HG03520 (cell line): ENCODE measurements at regions not wholly inside any gene's neighbourhood (a gene's known extent, or its start where the extent isn't known, plus 50 kb on each side); places are given as distances from the start of the nearest gene placed in this dataset.
"Not testable (repeated sequence)": the region's sequence is repeated elsewhere in the genome, so short reads cannot be mapped to it uniquely, and the experiment has no call there.

Experiments
- ATAC-seq: cut with Tn5 transposase; IDR thresholded peaks from one replicate; pipeline ENCODE4 v1.9.1; 2021; ENCODE audit warnings: mild to moderate bottlenecking, moderate library complexity; ENCODE audit not compliant: unreplicated experiment

DNA sequence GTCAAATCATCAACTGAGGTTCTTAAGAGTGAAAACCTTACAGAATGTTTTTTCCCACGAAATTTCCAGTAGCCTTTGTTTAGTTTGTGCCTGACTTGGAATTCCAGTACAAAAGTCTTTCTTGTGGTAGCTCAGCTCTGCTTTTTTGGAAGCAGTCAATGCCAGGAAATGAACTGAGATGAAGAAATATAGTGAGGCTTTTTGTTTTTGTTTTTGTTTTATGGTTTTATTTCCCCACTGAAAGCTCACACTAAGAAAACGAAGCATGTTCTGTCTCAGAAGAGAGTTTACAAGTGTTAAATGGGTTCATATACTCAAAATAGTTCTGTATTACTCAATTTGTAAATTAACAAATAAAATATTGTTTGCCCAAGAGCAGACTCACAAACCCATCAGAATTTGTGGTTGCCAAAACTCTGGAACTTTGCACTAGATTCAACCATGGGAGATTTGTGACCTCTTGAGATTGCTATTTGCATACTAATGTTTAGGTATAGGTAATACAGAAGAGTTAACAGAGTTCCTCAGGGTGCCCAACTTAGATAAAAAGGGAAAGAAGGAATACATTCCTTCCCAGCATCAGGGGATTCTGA lies 1060.8 kb downstream of the FAT4 start:
- ATAC-seq: no peak

- ATAC-seq: no peak
These were observed 1071.2 kb downstream of the FAT4 start for GRCh38 chr4:126385954-126386353.

DNA sequence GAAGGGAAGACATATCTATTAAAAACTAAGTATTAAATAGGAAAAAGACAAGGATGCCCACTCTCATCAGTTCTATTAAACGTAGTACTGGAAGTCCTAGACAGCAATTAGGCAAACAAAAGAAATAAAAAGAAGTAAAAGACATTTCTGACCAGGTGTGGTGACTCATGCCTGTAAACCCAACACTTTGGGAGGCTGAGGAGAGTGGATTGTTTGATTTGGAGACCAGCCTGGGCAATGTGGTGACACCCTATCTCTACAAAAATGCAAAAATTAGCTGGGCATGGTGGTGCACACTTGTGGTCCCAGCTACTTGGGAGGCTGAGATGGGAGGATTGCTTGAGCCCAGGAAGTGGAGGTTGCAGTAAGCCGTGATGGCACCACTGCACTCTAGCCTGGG lies 1071.8 kb downstream of the FAT4 start:
- no peak for ATAC-seq

GRCh38 chr4:126395664-126396063 lies 1080.9 kb downstream of the FAT4 start:
- no peak for ATAC-seq

GRCh38 chr4:126396121-126396520 lies 1081.4 kb downstream of the FAT4 start:
- ATAC-seq: no peak

DNA sequence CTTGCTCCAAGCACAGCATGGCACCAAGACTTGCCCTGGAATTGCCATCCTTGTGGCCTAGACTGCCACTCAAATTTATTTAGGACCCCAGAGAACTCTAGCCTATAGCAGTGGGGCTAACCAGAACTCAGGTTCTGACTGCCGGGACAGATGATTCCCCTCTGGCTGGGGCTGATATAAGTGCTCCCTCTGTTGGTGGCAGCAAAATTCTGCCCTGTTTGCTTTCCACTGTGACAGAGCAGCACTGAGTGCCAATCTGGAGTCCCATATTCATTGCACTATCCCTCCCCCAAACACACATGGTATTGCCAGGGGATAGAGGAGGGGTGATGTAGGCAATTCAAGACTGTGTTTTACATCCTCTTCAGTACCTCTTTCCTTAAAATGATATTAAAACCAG lies 1081.9 kb downstream of the FAT4 start:
- ATAC-seq: no peak

DNA sequence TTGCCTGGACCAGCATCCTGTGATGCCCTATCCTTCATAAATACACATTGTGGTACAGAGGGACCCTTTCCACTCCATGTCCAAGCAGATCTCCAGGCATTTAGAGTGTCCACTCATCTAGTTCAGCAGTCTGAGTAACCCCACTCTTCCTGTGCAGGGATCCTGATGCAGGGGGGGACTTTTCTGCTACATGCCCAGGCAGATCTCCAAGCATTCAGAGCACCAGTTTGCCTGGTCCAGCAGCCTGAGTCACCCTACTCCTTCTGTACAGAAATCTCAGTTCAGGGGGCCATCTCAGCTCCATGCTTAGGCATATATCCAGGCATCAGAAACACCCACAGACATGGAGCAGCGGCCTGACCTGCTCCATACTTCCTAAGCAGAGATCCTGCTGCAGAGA lies 1089.8 kb downstream of the FAT4 start:
- no peak for ATAC-seq

DNA sequence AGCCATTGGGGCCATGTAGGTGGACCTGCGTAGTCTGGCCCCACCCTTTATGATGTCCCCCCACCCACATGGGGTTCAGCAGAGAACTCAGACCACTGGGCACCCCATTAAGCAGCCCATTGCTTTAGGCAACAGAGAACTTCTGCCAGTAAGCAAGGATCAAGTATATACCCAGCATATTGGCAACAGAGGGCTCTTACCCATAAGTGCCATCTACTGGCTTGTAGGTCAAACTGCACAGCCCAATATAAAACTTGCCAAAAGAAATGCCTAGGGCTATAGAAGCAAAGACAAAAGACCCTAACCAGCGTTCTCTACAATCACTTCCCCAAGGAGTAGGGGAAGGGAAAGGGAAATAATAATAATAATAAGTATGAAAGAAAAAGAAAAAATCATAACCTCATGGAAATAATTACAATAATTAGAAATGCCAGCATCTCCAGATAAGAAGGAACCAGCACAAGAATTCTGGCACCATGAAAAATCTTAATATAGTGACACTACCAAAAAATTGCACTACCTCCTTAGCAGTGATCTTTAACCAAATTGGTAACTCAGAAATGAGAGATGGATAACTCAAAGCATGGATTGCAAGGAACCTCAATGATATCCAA lies 1090.7 kb downstream of the FAT4 start:
- no peak for ATAC-seq

GRCh38 chr4:126409746-126410145 lies 1095.0 kb downstream of the FAT4 start:
- no peak for ATAC-seq

DNA sequence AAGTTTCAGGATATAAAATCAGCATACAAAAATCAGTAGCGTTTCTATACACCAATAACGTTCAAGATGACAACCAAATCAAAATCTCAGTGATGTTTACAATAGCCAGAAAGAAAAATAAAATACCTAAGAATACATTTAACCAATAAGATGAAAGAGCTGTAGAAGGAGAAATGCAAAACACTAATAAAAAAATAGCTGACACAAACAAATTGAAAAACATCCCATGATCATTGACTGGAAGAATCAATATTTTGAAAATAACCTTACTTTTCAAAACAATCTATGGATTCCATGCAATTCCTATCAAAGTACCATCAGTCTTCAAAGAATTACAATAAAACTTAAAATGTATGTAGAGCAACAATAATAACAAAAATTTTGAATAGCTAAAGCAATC lies 1096.3 kb downstream of the FAT4 start:
- ATAC-seq: no peak

- ATAC-seq: not testable (repeated sequence)
These were observed 1097.6 kb downstream of the FAT4 start for GRCh38 chr4:126412310-126412709.

GRCh38 chr4:126414741-126415140 lies 1100.0 kb downstream of the FAT4 start:
- no peak for ATAC-seq

DNA sequence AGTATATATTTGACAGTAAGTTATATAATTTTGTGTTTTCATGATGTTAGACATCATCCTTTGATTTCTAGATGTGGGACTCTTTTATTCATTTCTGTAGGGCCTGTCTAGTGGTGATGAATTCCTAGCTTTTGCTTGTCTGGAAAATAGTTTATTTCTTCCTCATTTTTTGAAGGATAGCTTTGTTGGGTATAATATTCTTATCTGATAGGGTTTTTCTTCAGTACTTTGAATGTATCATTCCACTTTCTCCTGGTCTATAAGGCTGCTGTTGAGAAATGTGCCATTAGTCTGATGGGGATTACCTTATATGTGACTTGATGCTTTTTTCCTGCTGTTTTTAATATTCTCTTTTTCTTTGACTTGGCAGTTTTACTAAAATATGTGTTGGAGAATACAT lies 1104.5 kb downstream of the FAT4 start:
- ATAC-seq: no peak

- no peak for ATAC-seq
These were observed 1113.1 kb downstream of the FAT4 start for GRCh38 chr4:126427853-126428252.

DNA sequence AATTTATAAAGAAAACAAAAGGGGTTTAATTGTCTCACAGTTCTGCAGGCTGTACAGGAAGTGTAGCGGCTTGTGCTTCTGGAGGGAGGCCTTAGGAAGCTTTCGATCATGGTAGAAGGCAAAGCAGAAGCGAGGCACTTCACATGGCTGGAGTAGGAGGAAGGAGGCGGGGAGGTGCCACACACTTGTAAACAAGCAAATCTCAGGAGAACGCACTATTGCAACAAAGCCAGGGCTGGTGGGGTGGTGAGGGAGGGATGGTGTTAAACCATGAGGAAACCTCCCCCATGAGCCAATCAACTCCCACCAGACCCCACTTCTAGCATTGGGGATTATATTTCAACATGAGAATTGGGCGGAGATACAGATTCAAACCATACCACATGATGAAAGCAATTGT lies 1116.3 kb downstream of the FAT4 start:
- ATAC-seq: no peak

GRCh38 chr4:126435491-126435890 lies 1120.7 kb downstream of the FAT4 start:
- no peak for ATAC-seq

DNA sequence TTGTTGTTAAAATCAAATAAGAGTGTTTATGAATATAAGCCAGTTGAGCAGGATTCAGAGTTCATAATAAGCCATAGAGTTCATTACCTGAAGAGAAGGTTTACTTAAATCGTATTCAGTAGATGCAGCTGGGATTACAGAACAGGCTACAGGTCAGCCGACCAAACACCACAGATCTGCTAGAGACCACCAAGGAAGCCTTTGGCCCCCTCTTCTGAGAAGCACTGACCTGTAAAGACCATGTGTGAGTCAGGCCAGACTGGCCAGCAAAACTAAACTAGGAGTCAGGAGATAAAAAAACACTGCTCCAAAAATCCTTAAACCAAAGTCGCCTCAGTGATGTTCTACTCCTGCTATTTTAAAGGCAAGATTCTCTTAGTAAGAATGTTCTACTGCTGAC lies 1125.5 kb downstream of the FAT4 start:
- ATAC-seq: no peak

DNA sequence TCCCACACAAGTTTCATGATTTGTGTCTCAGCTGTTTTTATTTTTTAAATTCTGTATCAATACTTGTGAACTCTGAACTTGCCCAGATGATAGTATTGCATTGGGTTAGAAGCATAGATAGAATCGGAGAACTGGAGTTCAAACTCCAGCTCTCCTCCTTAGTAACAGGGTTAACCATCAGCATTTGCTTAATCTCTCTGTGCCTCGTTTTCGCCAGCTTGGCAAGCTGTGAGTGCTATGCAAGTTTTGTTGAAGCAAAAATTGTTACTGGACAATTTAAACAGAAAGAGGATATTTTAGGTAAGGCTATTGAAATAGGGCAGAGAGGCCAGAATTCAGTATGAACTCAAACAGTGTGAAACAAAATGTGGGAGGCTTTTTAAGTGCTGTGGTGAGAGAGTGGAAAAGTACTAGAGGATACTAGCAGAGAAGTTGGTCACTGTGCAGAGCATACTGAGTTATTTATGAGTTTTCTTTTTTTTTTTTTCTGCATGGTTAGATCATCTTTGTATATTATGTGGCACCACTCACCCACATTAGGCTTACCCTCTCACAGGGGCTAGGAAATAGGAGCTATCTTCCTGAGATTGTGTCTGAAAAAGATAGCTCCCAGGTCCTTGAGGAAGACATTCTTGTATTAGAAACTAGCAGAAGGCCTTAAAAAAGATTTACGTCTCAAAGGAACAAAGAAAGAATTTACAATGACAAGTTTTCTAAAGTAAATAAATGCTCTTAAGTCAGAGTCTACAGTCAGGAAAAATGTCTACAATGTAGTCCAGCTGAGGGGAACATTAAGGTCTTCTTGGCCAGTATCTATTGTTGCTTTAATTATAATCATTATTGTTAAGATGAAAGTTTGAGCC lies 1126.6 kb downstream of the FAT4 start:
- no peak for ATAC-seq

GRCh38 chr4:126445596-126445995 lies 1130.8 kb downstream of the FAT4 start:
- no peak for ATAC-seq

DNA sequence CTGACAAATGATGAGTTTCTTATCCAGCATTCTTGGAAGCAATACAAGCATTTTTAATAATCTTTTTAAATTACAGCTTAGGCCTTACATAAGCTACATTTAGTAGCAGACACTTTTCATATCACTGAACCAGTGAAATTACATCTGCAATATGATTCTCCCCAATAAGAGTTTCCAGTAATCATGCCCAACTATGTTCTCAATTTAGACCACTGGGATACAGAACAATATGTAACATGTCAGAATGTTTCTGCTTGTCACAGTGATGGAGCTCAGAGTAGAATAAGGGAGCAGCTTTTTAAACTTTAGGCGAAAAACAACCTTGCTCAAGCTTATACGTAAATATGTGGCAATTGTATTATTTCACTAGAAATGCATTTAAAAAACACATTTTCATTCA lies 1132.2 kb downstream of the FAT4 start:
- ATAC-seq: no peak

GRCh38 chr4:126448086-126448845 lies 1133.5 kb downstream of the FAT4 start:
- ATAC-seq: no peak
